DOHH2 (cell line): ENCODE measurements at regions not wholly inside any gene's neighbourhood (a gene's known extent, or its start where the extent isn't known, plus 50 kb on each side); places are given as distances from the start of the nearest gene placed in this dataset.

Experiments used
- EZH2phosphoT487 ChIP-seq: fragments of 200-600 bp; sonication (generic); IDR thresholded peaks from 2 replicates; pipeline ENCODE4 v1.6.1; 2017; ENCODE audit warnings: borderline replicate concordance, mild to moderate bottlenecking, antibody characterized with exemption, low read length, moderate library complexity, mixed read lengths
- TF ChIP-seq, protein P1 (sequence below): fragments of 200-600 bp; sonication (generic); IDR thresholded peaks from one replicate; pipeline ENCODE4 v1.5.1; 2014; ENCODE audit warnings: antibody characterized with exemption, mild to moderate bottlenecking, low read depth, low read length; ENCODE audit not compliant: poor library complexity, severe bottlenecking

DNA sequence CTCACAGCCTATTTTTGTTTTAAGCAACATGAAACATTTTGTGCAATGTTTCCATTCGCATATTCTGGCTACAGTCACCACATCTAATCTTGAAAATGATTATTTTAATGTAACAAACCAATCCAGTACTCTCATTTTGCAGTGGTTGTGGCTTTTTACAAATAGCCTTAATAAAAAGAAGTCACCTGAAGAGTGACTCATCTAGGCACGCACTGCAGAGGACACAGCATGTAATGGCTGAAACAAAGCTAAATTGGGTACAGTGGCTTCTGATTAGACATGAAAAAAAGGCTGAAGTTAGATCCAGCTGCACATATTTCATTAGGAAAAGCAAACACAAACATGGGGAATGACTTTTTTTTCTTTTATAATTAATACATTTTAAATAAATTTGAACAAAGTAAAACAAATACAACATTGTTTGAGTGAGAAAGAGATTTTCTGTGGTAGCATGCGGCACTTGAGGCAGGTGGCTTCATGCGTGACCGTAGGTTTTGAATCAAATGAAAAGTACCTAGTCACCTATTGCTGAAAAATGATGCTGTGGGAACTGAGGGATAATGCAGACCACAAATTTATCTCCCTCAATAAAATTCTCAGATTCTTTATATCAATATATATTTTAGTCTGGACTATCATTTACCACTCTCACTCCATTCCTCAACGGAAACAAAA lies 240.8 kb upstream of the DDX53 start:
- TF ChIP-seq, protein P1, sequence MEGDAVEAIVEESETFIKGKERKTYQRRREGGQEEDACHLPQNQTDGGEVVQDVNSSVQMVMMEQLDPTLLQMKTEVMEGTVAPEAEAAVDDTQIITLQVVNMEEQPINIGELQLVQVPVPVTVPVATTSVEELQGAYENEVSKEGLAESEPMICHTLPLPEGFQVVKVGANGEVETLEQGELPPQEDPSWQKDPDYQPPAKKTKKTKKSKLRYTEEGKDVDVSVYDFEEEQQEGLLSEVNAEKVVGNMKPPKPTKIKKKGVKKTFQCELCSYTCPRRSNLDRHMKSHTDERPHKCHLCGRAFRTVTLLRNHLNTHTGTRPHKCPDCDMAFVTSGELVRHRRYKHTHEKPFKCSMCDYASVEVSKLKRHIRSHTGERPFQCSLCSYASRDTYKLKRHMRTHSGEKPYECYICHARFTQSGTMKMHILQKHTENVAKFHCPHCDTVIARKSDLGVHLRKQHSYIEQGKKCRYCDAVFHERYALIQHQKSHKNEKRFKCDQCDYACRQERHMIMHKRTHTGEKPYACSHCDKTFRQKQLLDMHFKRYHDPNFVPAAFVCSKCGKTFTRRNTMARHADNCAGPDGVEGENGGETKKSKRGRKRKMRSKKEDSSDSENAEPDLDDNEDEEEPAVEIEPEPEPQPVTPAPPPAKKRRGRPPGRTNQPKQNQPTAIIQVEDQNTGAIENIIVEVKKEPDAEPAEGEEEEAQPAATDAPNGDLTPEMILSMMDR: no peak
- no peak for TF ChIP-seq EZH2phosphoT487
